Fibroblast of lung (primary cell): ENCODE measurements at regions not wholly inside any gene's neighbourhood (a gene's known extent, or its start where the extent isn't known, plus 50 kb on each side); places are given as distances from the start of the nearest gene placed in this dataset.

Experiments used
- CTCF ChIP-seq, 2 donors: IDR thresholded peaks in 1 of 2; conservative IDR thresholded peaks in 1 of 2; 1 replicate in 1 of 2; 2 replicates in 1 of 2; pipeline ENCODE4 v1.5.1; 2011 to 2012; ENCODE audit warnings: low read length in 2 of 2, control low read depth in 1 of 2, inconsistent platforms in 1 of 2, low read depth in 1 of 2, mild to moderate bottlenecking in 1 of 2
- EZH2 ChIP-seq: IDR thresholded peaks from 2 replicates; pipeline ENCODE4 v1.5.1; 2012; ENCODE audit warnings: low read length, control low read depth, mild to moderate bottlenecking; ENCODE audit errors: missing control alignments

- no peak for TF ChIP-seq CTCF (conservative IDR thresholded peaks at IDR 0.05 in 1 of 2, IDR thresholded peaks at IDR 0.05 in 1 of 2; ENCODE audit: low read depth in 1 of 2, low read length in 2 of 2)
- TF ChIP-seq EZH2: no peak
Measured at GRCh38 chr7:118583641-118584040, 359.1 kb downstream of the ANKRD7 start.
